GDM1 (cell line): ENCODE measurements at regions not wholly inside any gene's neighbourhood (a gene's known extent, or its start where the extent isn't known, plus 50 kb on each side); places are given as distances from the start of the nearest gene placed in this dataset.
"Not testable (repeated sequence)": the region's sequence is repeated elsewhere in the genome, so short reads cannot be mapped to it uniquely, and the experiment has no call there.

ENCODE experiments used
- DNase-seq: peaks from one replicate; lab custom pipeline; 2025; lab: John Stamatoyannopoulos, UW

- DNase-seq: no peak
Observed at GRCh38 chr13:69094485-69094884, 1013.1 kb upstream of the ATXN8OS start.

GRCh38 chr13:69092615-69093322 lies 1014.9 kb upstream of the ATXN8OS start:
- DNase-seq: no peak

- DNase-seq: no peak
Observed at GRCh38 chr13:69077267-69077666, 1030.4 kb upstream of the ATXN8OS start.

- no peak for DNase-seq
Observed at GRCh38 chr13:69069554-69070133, 1038.0 kb upstream of the ATXN8OS start.

- DNase-seq: no peak
Observed at GRCh38 chr13:69050696-69051095, 1056.9 kb upstream of the ATXN8OS start.

GRCh38 chr13:69044629-69045028 lies 1063.0 kb upstream of the ATXN8OS start:
- DNase-seq: no peak

GRCh38 chr13:69040898-69041297 lies 1066.7 kb upstream of the ATXN8OS start:
- no peak for DNase-seq

GRCh38 chr13:69035771-69036170 lies 1071.9 kb upstream of the ATXN8OS start:
- no peak for DNase-seq

GRCh38 chr13:69028936-69029335 lies 1078.7 kb upstream of the ATXN8OS start:
- no peak for DNase-seq

GRCh38 chr13:69020120-69020519 lies 1087.5 kb upstream of the ATXN8OS start:
- no peak for DNase-seq

GRCh38 chr13:69018173-69018572 lies 1089.5 kb upstream of the ATXN8OS start:
- DNase-seq: not testable (repeated sequence)

- DNase-seq: no peak
Observed at GRCh38 chr13:69010789-69011188, 1096.8 kb upstream of the ATXN8OS start.

GRCh38 chr13:69008499-69008898 lies 1099.1 kb upstream of the ATXN8OS start:
- DNase-seq: no peak

GRCh38 chr13:68998056-68998455 lies 1109.6 kb upstream of the ATXN8OS start:
- no peak for DNase-seq

GRCh38 chr13:68996668-68997025 lies 1111.0 kb upstream of the ATXN8OS start:
- no peak for DNase-seq

- DNase-seq: no peak
Observed at GRCh38 chr13:68995972-68996667, 1111.5 kb upstream of the ATXN8OS start.

- no peak for DNase-seq
Observed at GRCh38 chr13:68993154-68993553, 1114.5 kb upstream of the ATXN8OS start.

- DNase-seq: no peak
Observed at GRCh38 chr13:68988176-68988575, 1119.5 kb upstream of the ATXN8OS start.

- no peak for DNase-seq
Observed at GRCh38 chr13:68987585-68987984, 1120.0 kb upstream of the ATXN8OS start.

- DNase-seq: no peak
Observed at GRCh38 chr13:68984688-68985319, 1122.8 kb upstream of the ATXN8OS start.

GRCh38 chr13:68982961-68983619 lies 1124.5 kb upstream of the ATXN8OS start:
- no peak for DNase-seq

GRCh38 chr13:68976287-68976686 lies 1131.3 kb upstream of the ATXN8OS start:
- no peak for DNase-seq
